H1 (cell line): ENCODE measurements at regions not wholly inside any gene's neighbourhood (a gene's known extent, or its start where the extent isn't known, plus 50 kb on each side); places are given as distances from the start of the nearest gene placed in this dataset.

Experiments used
- CTCF ChIA-PET: fragments of 300-600 bp; sonication (Branson Sonifier 250); formaldehyde crosslinking; loops from one replicate; lab custom pipeline; 2021; ENCODE audit not compliant: partially characterized antibody; lab: Charles Lee
- POLR2A ChIA-PET: fragments of 300-600 bp; sonication (Branson Sonifier 250); formaldehyde crosslinking; loops from one replicate; lab custom pipeline; 2021; ENCODE audit warnings: inconsistent platforms; ENCODE audit not compliant: partially characterized antibody; lab: Charles Lee
- DNase-seq, 2 experiments: peaks; one replicate each; pipeline versions ENCODE4 v3.0.0 to v3.0.0-alpha.2; 2010 to 2022; ENCODE audit warnings: low spot score in 2 of 2, low read depth in 1 of 2, mixed read lengths in 1 of 2
- FAIRE-seq: peaks from 2 replicates; lab custom pipeline; 2011; peaks lifted over from hg19 to GRCh38; lab: Jason Lieb, UNC
- H2AFZ ChIP-seq: 2 replicates; pipeline ENCODE4 v1.8.1; 2012; ENCODE audit warnings: low read length, inconsistent platforms
- H2AK5ac ChIP-seq: 2 replicates; pipeline ENCODE4 v1.6.1; 2013; ENCODE audit warnings: low read depth, low read length
- H2BK120ac ChIP-seq: replicated peaks from 2 replicates; pipeline ENCODE3; 2013; ENCODE audit warnings: low read depth, low read length, inconsistent platforms
- H2BK12ac ChIP-seq: 2 replicates; pipeline ENCODE4 v1.6.1; 2013; ENCODE audit warnings: low read depth, low read length
- H2BK15ac ChIP-seq: 2 replicates; pipeline ENCODE4 v1.6.1; 2013; ENCODE audit warnings: low read length
- H2BK20ac ChIP-seq: 2 replicates; pipeline ENCODE4 v1.6.1; 2013; ENCODE audit warnings: low read length
- H2BK5ac ChIP-seq: 2 replicates; pipeline ENCODE4 v1.6.1; 2013; ENCODE audit warnings: low read depth, low read length
- H3K14ac ChIP-seq: 2 replicates; pipeline ENCODE4 v1.6.1; 2013; ENCODE audit warnings: inconsistent platforms; ENCODE audit not compliant: insufficient read length
- H3K18ac ChIP-seq: 2 replicates; pipeline ENCODE4 v1.6.1; 2013; ENCODE audit warnings: low read length; ENCODE audit errors: extremely low read depth
- H3K23ac ChIP-seq: 2 replicates; pipeline ENCODE4 v1.6.1; 2013; ENCODE audit warnings: inconsistent platforms; ENCODE audit not compliant: insufficient read length
- H3K23me2 ChIP-seq: 2 replicates; pipeline ENCODE4 v1.6.1; 2013; ENCODE audit warnings: low read depth, low read length
- H3K27ac ChIP-seq: 2 replicates; pipeline ENCODE4 v1.6.1; 2011; ENCODE audit warnings: low read depth, low read length, inconsistent platforms
- H3K27me3 ChIP-seq, 4 experiments: replicated peaks in 1 of 4; 1 replicate in 1 of 4; 2 replicates in 3 of 4; pipeline versions ENCODE4 v1.6.1 to v1.8.1; 2011 to 2013; ENCODE audit warnings: low read length in 3 of 4, mild to moderate bottlenecking in 3 of 4, inconsistent platforms in 2 of 4, mixed read lengths in 2 of 4, moderate library complexity in 1 of 4; ENCODE audit not compliant: control insufficient read depth in 3 of 4, insufficient read depth in 3 of 4; ENCODE audit errors: extremely low read depth in 1 of 4
- H3K36me3 ChIP-seq, 4 experiments: 2 replicates each; pipeline versions ENCODE4 v1.6.1 to v1.8.1; 2011 to 2013; ENCODE audit warnings: mild to moderate bottlenecking in 4 of 4, low read length in 3 of 4, moderate library complexity in 2 of 4, control low read depth in 1 of 4, inconsistent platforms in 1 of 4; ENCODE audit not compliant: insufficient read depth in 4 of 4, control insufficient read depth in 2 of 4
- H3K4ac ChIP-seq: replicated peaks from 2 replicates; pipeline ENCODE3; 2013; ENCODE audit warnings: low read length, low read depth, mixed read lengths, inconsistent platforms; ENCODE audit not compliant: insufficient read length
- H3K4me1 ChIP-seq, 4 experiments: replicated peaks in 1 of 4; 1 replicate in 1 of 4; 2 replicates in 3 of 4; pipeline versions ENCODE4 v1.6.1 to v1.8.1; 2011 to 2013; ENCODE audit warnings: low read length in 3 of 4, inconsistent platforms in 2 of 4, mixed read lengths in 1 of 4; ENCODE audit not compliant: insufficient read depth in 4 of 4, control insufficient read depth in 3 of 4
- H3K4me2 ChIP-seq, 2 experiments: 2 replicates each; pipeline versions ENCODE4 v1.6.1 to v1.8.1; 2011 to 2013; ENCODE audit warnings: low read depth in 2 of 2, low read length in 2 of 2, control low read depth in 1 of 2, inconsistent platforms in 1 of 2, mild to moderate bottlenecking in 1 of 2; ENCODE audit not compliant: insufficient read depth in 1 of 2
- H3K4me3 ChIP-seq, 4 experiments: fragments of 200-600, 300-600 bp in 1 of 4; sonication (generic), shearing (Covaris generic), sonication (Bioruptor Twin) in 1 of 4; 2 replicates each; pipeline versions ENCODE4 v1.5.1 to v1.8.1; 2011 to 2016; ENCODE audit warnings: low read length in 4 of 4, low read depth in 3 of 4, control low read depth in 2 of 4, inconsistent platforms in 2 of 4, mild to moderate bottlenecking in 2 of 4, mixed read lengths in 1 of 4, moderate library complexity in 1 of 4; ENCODE audit not compliant: insufficient read depth in 2 of 4; ENCODE audit errors: extremely low read depth in 1 of 4
- H3K56ac ChIP-seq: replicated peaks from 2 replicates; pipeline ENCODE3; 2013; ENCODE audit warnings: low read depth, mild to moderate bottlenecking, mixed read lengths, low read length, inconsistent platforms; ENCODE audit not compliant: insufficient read length
- H3K79me1 ChIP-seq: 2 replicates; pipeline ENCODE4 v1.6.1; 2013; ENCODE audit warnings: low read depth, low read length, control low read depth
- H3K79me2 ChIP-seq, 2 experiments: 2 replicates each; pipeline versions ENCODE4 v1.6.1 to v1.8.1; 2012 to 2013; ENCODE audit warnings: low read length in 2 of 2, mild to moderate bottlenecking in 2 of 2, inconsistent platforms in 1 of 2; ENCODE audit not compliant: insufficient read depth in 2 of 2, control insufficient read depth in 1 of 2
- H3K9ac ChIP-seq, 4 experiments: replicated peaks in 1 of 4; 1 replicate in 1 of 4; 2 replicates in 3 of 4; pipeline versions ENCODE4 v1.6.1 to v1.8.1; 2011 to 2013; ENCODE audit warnings: low read depth in 3 of 4, low read length in 3 of 4, control low read depth in 2 of 4, mild to moderate bottlenecking in 2 of 4, moderate library complexity in 2 of 4, inconsistent platforms in 1 of 4; ENCODE audit errors: extremely low read depth in 1 of 4
- H3K9me3 ChIP-seq, 2 experiments: 2 replicates each; pipeline versions ENCODE4 v1.6.1 to v1.8.1; 2012 to 2013; ENCODE audit warnings: mild to moderate bottlenecking in 2 of 2, moderate library complexity in 2 of 2, control low read depth in 1 of 2, inconsistent platforms in 1 of 2, low read depth in 1 of 2, low read length in 1 of 2, mixed read lengths in 1 of 2; ENCODE audit not compliant: insufficient read depth in 2 of 2
- H4K20me1 ChIP-seq, 2 experiments: replicated peaks in 1 of 2; 2 replicates each; pipeline versions ENCODE3 to v1.8.1; 2011 to 2013; ENCODE audit warnings: inconsistent platforms in 2 of 2, low read length in 2 of 2, mild to moderate bottlenecking in 1 of 2; ENCODE audit not compliant: insufficient read depth in 2 of 2, control insufficient read depth in 1 of 2
- H4K5ac ChIP-seq: 2 replicates; pipeline ENCODE4 v1.6.1; 2013; ENCODE audit warnings: low read length, low read depth, mixed read lengths, inconsistent platforms; ENCODE audit not compliant: insufficient read length
- H4K8ac ChIP-seq: 2 replicates; pipeline ENCODE4 v1.8.0; 2013; ENCODE audit warnings: mild to moderate bottlenecking, moderate library complexity, low read length, inconsistent platforms; ENCODE audit not compliant: insufficient read depth; ENCODE audit errors: extremely low read depth
- H4K91ac ChIP-seq: replicated peaks from 2 replicates; pipeline ENCODE3; 2013; ENCODE audit warnings: low read length, mixed read lengths, inconsistent platforms; ENCODE audit not compliant: insufficient read length
- BACH1 ChIP-seq: IDR thresholded peaks from 2 replicates; pipeline ENCODE4 v1.6.1; 2012; ENCODE audit warnings: low read length, improper control_type of control experiment
- EGR1 ChIP-seq: IDR thresholded peaks from 2 replicates; pipeline ENCODE4 v1.6.1; 2011; ENCODE audit warnings: low read depth, low read length, borderline replicate concordance
- GTF2F1 ChIP-seq: IDR thresholded peaks from 2 replicates; pipeline ENCODE4 v1.6.1; 2012; ENCODE audit warnings: low read depth, low read length, improper control_type of control experiment, borderline replicate concordance
- JUND ChIP-seq: IDR thresholded peaks from 2 replicates; pipeline ENCODE4 v1.6.1; 2011; ENCODE audit warnings: mild to moderate bottlenecking, improper control_type of control experiment, low read length
- KDM1A ChIP-seq: fragments of 200-600, 300-600 bp; sonication (generic); IDR thresholded peaks from 2 replicates; pipeline ENCODE4 v1.7.1; 2016; ENCODE audit warnings: mild to moderate bottlenecking, low read length, borderline replicate concordance
- MAFK ChIP-seq: IDR thresholded peaks from 2 replicates; pipeline ENCODE4 v1.6.1; 2012; ENCODE audit warnings: low read depth, mild to moderate bottlenecking, improper control_type of control experiment, low read length
- NANOG ChIP-seq: IDR thresholded peaks from 2 replicates; pipeline ENCODE4 v1.6.1; 2011; ENCODE audit warnings: low read length, low read depth, mild to moderate bottlenecking, inconsistent platforms; ENCODE audit not compliant: insufficient read depth, poor library complexity, severe bottlenecking
- POLR2AphosphoS5 ChIP-seq: IDR thresholded peaks from 2 replicates; pipeline ENCODE4 v1.6.1; 2011; ENCODE audit warnings: low read depth, low read length
- RBBP5 ChIP-seq: IDR thresholded peaks from 2 replicates; pipeline ENCODE4 v1.7.1; 2012; ENCODE audit warnings: low read depth, mild to moderate bottlenecking, inconsistent platforms, low read length, moderate library complexity, borderline replicate concordance
- SAP30 ChIP-seq: fragments of 300-600 bp; sonication (generic); IDR thresholded peaks from 2 replicates; pipeline ENCODE4 v1.7.1; 2012; ENCODE audit warnings: low read length, moderate library complexity, mild to moderate bottlenecking, inconsistent platforms; ENCODE audit not compliant: insufficient read depth, insufficient replicate concordance
- TAF7 ChIP-seq: optimal IDR thresholded peaks from 2 replicates; pipeline ENCODE3; 2011; ENCODE audit warnings: low read depth, mild to moderate bottlenecking, inconsistent platforms, low read length, moderate library complexity, borderline replicate concordance
- TBP ChIP-seq: IDR thresholded peaks from 2 replicates; pipeline ENCODE4 v1.6.1; 2011; ENCODE audit warnings: low read depth, low read length, improper control_type of control experiment
- WGBS, 2 experiments: shearing (Covaris generic) in 1 of 2; methylation state at CpG; one replicate each; pipeline versions ENCODE4 v1.1.6 to v1.1.7; 2013 to 2015; ENCODE audit warnings: low lambda C conversion rate in 2 of 2, mixed read lengths in 2 of 2, inconsistent platforms in 1 of 2, low coverage in 1 of 2, missing lambda C conversion rate in 1 of 2; ENCODE audit not compliant: insufficient replicate concordance in 2 of 2, insufficient coverage in 1 of 2, insufficient read length in 1 of 2; ENCODE audit errors: extremely low coverage in 1 of 2, missing lambda C conversion rate in 1 of 2; 5-methylcytosine and 5-hydroxymethylcytosine counted together

DNA sequence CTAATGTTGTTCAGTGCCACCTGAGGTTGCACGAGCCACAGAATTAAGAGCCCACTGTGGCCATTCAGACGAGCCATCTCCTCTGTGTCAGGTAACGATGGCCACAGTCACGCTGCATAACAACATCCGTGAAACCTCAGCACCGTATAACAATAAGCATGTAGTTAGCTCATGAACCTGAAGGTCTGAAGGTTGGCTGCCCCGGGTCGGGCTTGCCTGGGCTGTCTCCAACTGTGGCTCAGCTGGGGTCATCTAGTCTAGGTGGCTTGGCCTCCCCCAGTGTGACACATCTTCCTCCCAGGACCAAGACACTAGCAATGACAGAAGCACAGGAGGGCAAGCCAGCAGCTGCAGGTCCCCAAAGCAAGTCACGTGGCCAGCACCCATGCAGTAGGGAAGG lies 258.0 kb downstream of the GLI2 start:
- H3K27ac ChIP-seq: no peak overlapping the region
- no peak overlapping the region for H2BK5ac ChIP-seq
- no peaks in the 10 kb centered on the region for H3K9me3 ChIP-seq
- H4K8ac ChIP-seq: no peak overlapping the region
- no peaks in the 10 kb centered on the region for H3K27me3 ChIP-seq
- H2AFZ ChIP-seq: no peak overlapping the region
- FAIRE-seq (no peak), DNase-seq (peak in 1 of 2 experiments; percentile 37)
- H2BK12ac ChIP-seq: no peak overlapping the region
- no peak overlapping the region for H2BK20ac ChIP-seq
- CTCF ChIA-PET: interaction anchor here (1.0 to 2.0 kb wide), 4 partner anchors 17 to 298 kb away, joined by 3 to 6 read pairs (median 4); no protein-coding TSS in a partner anchor
- no peaks in the 10 kb centered on the region; a peak in 1 of 7 replicates for H3K4me1 ChIP-seq
- H4K5ac ChIP-seq: no peak overlapping the region
- H2BK120ac ChIP-seq: no peak overlapping the region
- H3K18ac ChIP-seq: no peak overlapping the region
- H3K56ac ChIP-seq: no peak overlapping the region
- H3K4me2 ChIP-seq: no peak overlapping the region
- no peak overlapping the region for H3K14ac ChIP-seq
- peaks cover 0 to 3% of the 10 kb centered on the region in 2 experiments for H4K20me1 ChIP-seq
- H3K36me3 ChIP-seq: peaks cover 2 to 26% (median 19%) of the 10 kb centered on the region in 4 experiments; a peak in 7 of 8 replicates
- no peak overlapping the region for H4K91ac ChIP-seq
- no peaks in the 10 kb centered on the region for H3K79me2 ChIP-seq
- H3K4me3 ChIP-seq: no peak overlapping the region
- H2AK5ac ChIP-seq: no peak overlapping the region
- no peaks in the 10 kb centered on the region for H3K23me2 ChIP-seq
- no peak overlapping the region for H2BK15ac ChIP-seq
- no peak overlapping the region for H3K9ac ChIP-seq
- H3K79me1 ChIP-seq: no peaks in the 10 kb centered on the region
- H3K4ac ChIP-seq: no peak overlapping the region
- H3K23ac ChIP-seq: no peak overlapping the region
- WGBS, 2 experiments: 80% methylated on average over 9 of the region's 9 CpGs; no CpG with 5 or more reads in 1 of the 2 experiments
- POLR2A ChIA-PET: interaction anchor here (3.5 kb wide), 1 partner anchor 81 kb away, joined by 12 read pairs; no protein-coding TSS in a partner anchor
- TF ChIP-seq BACH1: no peak
- TF ChIP-seq TBP: no peak
- TF ChIP-seq RBBP5: no peak
- TF ChIP-seq POLR2AphosphoS5: no peak; the same call in 1 of the 2 replicates
- TF ChIP-seq NANOG: no peak
- TF ChIP-seq GTF2F1: no peak
- no peak for TF ChIP-seq KDM1A
- no peak for TF ChIP-seq EGR1
- TF ChIP-seq JUND: no peak
- no peak for TF ChIP-seq MAFK
- TF ChIP-seq TAF7: no peak
- no peak for TF ChIP-seq SAP30
